SJSA1 (cell line): ENCODE measurements at regions not wholly inside any gene's neighbourhood (a gene's known extent, or its start where the extent isn't known, plus 50 kb on each side); places are given as distances from the start of the nearest gene placed in this dataset.
A peak's percentile ranks its signal among the peaks of the same experiment; 100 is the strongest.

Source experiments
- DNase-seq, 2 experiments: peaks; one replicate each; pipeline ENCODE4 v3.0.0-alpha.2; 2015 to 2020; ENCODE audit warnings: low spot score in 2 of 2, low read depth in 1 of 2
- H3K27ac ChIP-seq: fragments of 250-450 bp; sonication (Bioruptor Pico); 2 replicates; pipeline ENCODE4 v1.5.1; 2020; ENCODE audit warnings: mild to moderate bottlenecking, moderate library complexity
- H3K27me3 ChIP-seq: fragments of 250-450 bp; sonication (Bioruptor Pico); replicated peaks from 2 replicates; pipeline ENCODE4 v1.5.1; 2020; ENCODE audit warnings: mild to moderate bottlenecking, moderate library complexity
- H3K36me3 ChIP-seq: fragments of 250-450 bp; sonication (Bioruptor Pico); 2 replicates; pipeline ENCODE4 v1.5.1; 2020; ENCODE audit warnings: mild to moderate bottlenecking
- H3K4me1 ChIP-seq: fragments of 250-450 bp; sonication (Bioruptor Pico); replicated peaks from 2 replicates; pipeline ENCODE4 v1.6.1; 2021; ENCODE audit warnings: mild to moderate bottlenecking
- H3K4me3 ChIP-seq: fragments of 250-450 bp; sonication (Bioruptor Pico); 2 replicates; pipeline ENCODE4 v1.5.1; 2020; ENCODE audit warnings: mild to moderate bottlenecking
- H3K9me3 ChIP-seq: fragments of 250-450 bp; sonication (Bioruptor Pico); replicated peaks from 2 replicates; pipeline ENCODE4 v1.5.1; 2020; ENCODE audit warnings: mild to moderate bottlenecking

DNA sequence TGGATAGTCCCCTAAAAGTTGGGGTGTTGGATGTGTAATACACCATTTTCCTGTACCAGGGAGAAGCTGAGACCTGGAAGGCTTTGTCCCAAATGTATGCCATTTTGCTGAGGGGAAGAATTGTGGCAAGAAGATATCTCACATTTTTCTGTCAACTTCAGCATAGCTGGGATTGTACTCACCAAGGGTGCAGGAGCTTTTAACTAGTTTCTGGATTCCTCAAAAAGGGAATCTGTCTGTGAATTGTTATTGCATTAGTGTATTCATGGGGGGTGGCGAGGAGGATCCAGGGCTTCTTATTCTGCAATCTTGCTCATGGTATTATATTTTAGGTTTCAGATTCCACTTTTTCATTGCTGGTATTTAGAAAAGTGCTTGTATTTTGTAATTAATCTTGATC is 208.2 kb upstream of the MYOCD start:
- H3K4me3 ChIP-seq = no peak overlapping the region
- peak in 1 of 2 experiments; percentile 5 for DNase-seq
- H3K4me1 ChIP-seq = no peaks in the 10 kb centered on the region
- no peaks in the 10 kb centered on the region; the same call in 1 of the 2 replicates for H3K9me3 ChIP-seq
- H3K27me3 ChIP-seq = no peaks in the 10 kb centered on the region
- no peak overlapping the region for H3K27ac ChIP-seq
- no peaks in the 10 kb centered on the region for H3K36me3 ChIP-seq

GRCh38 chr17:12459736-12460135 is 206.0 kb upstream of the MYOCD start:
- no peaks in the 10 kb centered on the region; the same call in 1 of the 2 replicates for H3K9me3 ChIP-seq
- no peaks in the 10 kb centered on the region for H3K36me3 ChIP-seq
- no peak overlapping the region for H3K4me3 ChIP-seq
- DNase-seq = no peak
- no peaks in the 10 kb centered on the region for H3K4me1 ChIP-seq
- no peaks in the 10 kb centered on the region for H3K27me3 ChIP-seq
- no peak overlapping the region for H3K27ac ChIP-seq

DNA sequence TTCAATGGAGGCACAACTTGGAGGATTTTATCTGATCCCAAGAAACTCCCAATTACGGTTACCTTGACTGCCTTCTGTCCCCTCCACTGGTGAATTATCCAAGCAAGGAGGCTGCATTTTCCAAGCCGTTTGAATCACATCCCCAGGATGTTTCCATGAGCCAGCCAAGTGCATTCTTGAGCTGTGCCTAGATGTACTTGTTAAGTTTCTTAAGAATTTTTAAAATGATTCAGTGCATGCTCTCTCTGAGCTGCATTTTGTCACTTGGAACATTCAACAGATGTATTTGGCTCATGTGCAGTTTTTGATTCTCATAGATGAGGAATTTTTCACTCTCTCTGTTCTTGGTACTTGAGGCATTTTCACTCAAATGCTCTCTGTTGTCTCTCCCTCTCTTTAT is 202.6 kb upstream of the MYOCD start:
- Histone ChIP-seq H3K27me3 (no peaks in the 10 kb centered on the region), H3K36me3 (no peaks in the 10 kb centered on the region), H3K9me3 (no peaks in the 10 kb centered on the region), H3K27ac (no peak overlapping the region), H3K4me3 (no peak overlapping the region), H3K4me1 (no peaks in the 10 kb centered on the region)
- no peak for DNase-seq

GRCh38 chr17:12472252-12473173 is 193.2 kb upstream of the MYOCD start:
- H3K36me3 ChIP-seq = no peaks in the 10 kb centered on the region
- peaks cover 12% of the 10 kb centered on the region for H3K4me1 ChIP-seq
- H3K27ac ChIP-seq = no peak overlapping the region; the same call in 1 of the 2 replicates
- no peak overlapping the region for H3K4me3 ChIP-seq
- no peaks in the 10 kb centered on the region for H3K27me3 ChIP-seq
- peak in 1 of 2 experiments; percentile 25 for DNase-seq
- H3K9me3 ChIP-seq = no peaks in the 10 kb centered on the region

GRCh38 chr17:12478311-12478710 is 187.4 kb upstream of the MYOCD start:
- H3K27me3 ChIP-seq = no peaks in the 10 kb centered on the region
- H3K36me3 ChIP-seq = no peaks in the 10 kb centered on the region
- no peak overlapping the region for H3K27ac ChIP-seq
- peaks cover 1% of the 10 kb centered on the region for H3K4me1 ChIP-seq
- H3K4me3 ChIP-seq = no peak overlapping the region
- no peaks in the 10 kb centered on the region for H3K9me3 ChIP-seq
- DNase-seq = no peak

DNA sequence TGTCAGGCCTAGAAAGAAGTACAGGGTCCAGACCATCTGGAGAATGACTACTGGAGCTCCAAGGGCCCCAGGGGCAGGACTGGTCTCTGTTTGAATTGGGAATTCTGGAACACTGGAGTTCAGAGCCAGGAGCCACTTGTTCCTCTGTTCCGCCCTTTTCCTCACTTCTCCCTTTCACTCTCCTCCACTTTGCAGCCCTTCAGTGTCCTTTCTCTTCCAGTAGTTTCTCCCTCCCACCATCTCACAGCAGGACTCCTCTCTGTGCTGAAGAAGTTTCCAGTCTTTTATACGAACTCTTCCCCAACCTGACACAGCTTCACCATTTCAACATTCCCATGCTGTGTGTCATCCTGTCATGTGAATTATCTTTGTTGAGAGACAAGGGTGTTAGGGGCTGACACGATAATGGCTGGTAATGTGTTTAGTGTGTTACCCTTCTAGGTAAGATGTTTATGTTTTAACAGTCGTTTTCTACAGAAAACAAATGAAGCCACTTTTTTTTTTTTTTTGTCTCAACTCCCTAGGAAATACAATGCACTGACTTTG is 180.3 kb upstream of the MYOCD start:
- Histone ChIP-seq H3K36me3 (no peaks in the 10 kb centered on the region), H3K9me3 (no peaks in the 10 kb centered on the region), H3K27ac (peak overlapping the region; percentile 37), H3K4me3 (no peak overlapping the region), H3K27me3 (no peaks in the 10 kb centered on the region), H3K4me1 (peaks cover 26% of the 10 kb centered on the region)
- peak in 1 of 2 experiments; percentile 63 for DNase-seq

DNA sequence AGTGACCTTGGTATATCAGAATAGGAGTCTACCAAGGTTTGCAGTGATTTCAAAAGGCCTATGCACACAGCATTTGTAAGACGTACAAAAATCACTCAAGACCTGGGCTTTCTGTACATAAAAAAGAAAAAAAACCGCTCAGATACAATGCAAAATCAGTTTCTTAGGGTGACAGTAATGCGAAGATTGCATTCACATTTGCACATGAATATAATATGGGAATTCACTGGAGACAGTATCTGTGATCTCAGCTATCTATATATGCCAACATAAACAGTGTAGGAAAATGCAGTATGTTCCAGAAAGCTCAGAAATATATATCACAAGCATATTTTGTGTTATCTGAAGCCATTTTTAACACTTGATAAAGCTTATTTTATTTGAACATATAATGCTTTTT is 176.4 kb upstream of the MYOCD start:
- Histone ChIP-seq H3K27ac (no peak overlapping the region), H3K27me3 (no peaks in the 10 kb centered on the region), H3K36me3 (no peaks in the 10 kb centered on the region), H3K4me1 (peaks cover 17% of the 10 kb centered on the region), H3K4me3 (no peak overlapping the region), H3K9me3 (no peaks in the 10 kb centered on the region)
- DNase-seq = no peak

DNA sequence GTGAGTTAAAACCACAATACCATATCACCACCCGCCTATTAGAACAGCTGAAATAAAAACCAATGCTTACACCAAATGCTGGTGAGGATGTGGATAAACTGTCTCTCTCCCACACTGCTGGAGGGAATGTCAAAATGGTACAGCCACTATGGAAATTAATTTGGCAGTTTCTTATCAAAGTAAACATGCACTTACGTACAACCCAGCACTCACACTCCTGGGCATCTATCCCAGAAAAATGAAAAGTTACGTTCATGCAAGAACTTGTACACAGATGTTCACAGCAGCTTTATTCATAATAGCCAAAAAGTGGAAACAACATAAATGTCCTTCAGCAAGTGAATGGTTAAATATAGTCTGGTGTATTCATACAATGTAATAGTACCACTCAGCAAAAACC is 173.2 kb upstream of the MYOCD start:
- H3K27me3 ChIP-seq = no peaks in the 10 kb centered on the region
- H3K4me3 ChIP-seq = no peak overlapping the region
- no peaks in the 10 kb centered on the region for H3K9me3 ChIP-seq
- no peak for DNase-seq
- H3K36me3 ChIP-seq = no peaks in the 10 kb centered on the region
- peaks cover 9% of the 10 kb centered on the region; the same call in 1 of the 2 replicates for H3K4me1 ChIP-seq
- H3K27ac ChIP-seq = no peak overlapping the region

GRCh38 chr17:12505866-12506265 is 159.8 kb upstream of the MYOCD start:
- Histone ChIP-seq H3K27ac (no peak overlapping the region), H3K36me3 (no peaks in the 10 kb centered on the region; the same call in 1 of the 2 replicates), H3K4me1 (peaks cover 52% of the 10 kb centered on the region), H3K4me3 (no peak overlapping the region), H3K27me3 (no peaks in the 10 kb centered on the region), H3K9me3 (no peaks in the 10 kb centered on the region)
- DNase-seq = no peak

DNA sequence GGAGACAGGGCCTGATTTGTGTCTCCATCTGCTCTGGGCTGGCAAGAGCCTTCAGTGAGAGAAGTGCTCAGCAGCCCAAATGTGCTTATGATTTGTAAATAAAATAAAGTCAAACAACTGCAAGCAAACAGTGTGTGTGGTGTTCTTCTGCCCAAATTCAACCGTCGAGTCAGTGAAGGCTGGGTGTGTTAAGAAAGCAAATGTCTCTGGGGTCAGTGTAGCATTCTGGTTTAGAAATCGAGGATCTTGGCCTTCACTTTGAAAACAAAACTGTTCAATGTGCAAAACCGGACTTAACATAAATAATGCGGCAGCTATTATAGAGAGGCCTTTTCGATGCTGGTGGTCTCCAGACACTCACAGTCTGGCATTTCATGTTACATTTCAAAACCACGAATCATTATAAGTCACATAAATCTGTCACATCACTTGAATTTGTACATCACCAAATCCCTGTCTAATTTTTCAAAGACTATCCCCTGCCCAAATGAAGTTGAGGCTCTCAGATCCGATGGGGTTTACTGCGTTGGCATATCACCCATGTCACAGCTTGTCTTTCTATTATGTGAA is 158.6 kb upstream of the MYOCD start:
- DNase-seq = peak; percentile 65 to 86
- no peaks in the 10 kb centered on the region for H3K9me3 ChIP-seq
- H3K27me3 ChIP-seq = no peaks in the 10 kb centered on the region
- no peak overlapping the region for H3K4me3 ChIP-seq
- peak overlapping the region; percentile 75 for H3K27ac ChIP-seq
- H3K36me3 ChIP-seq = no peaks in the 10 kb centered on the region; the same call in 1 of the 2 replicates
- H3K4me1 ChIP-seq = peaks cover 65% of the 10 kb centered on the region

DNA sequence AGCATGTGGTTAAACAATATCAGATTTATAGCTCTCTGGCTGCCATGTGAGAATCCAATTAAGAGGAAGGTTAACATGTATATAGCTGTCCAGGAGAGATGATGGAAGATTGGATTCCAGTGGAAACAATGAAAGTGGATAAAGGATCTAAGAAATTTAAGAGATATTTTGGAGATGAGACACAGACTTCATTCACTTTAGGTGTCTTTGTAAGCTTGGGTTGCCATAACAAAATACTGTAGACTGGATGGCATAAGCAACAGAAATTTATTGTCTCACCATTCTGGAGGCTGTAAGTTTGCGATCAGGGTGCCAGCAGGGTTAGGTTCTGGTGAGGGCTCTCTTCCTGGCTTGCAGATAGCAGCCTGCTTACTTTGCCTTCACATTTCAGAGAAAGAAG is 155.9 kb upstream of the MYOCD start:
- Histone ChIP-seq H3K36me3 (no peaks in the 10 kb centered on the region; the same call in 1 of the 2 replicates), H3K9me3 (no peaks in the 10 kb centered on the region), H3K4me1 (peaks cover 74% of the 10 kb centered on the region), H3K4me3 (no peak overlapping the region), H3K27me3 (no peaks in the 10 kb centered on the region), H3K27ac (peak overlapping the region; percentile 93)
- DNase-seq = no peak

GRCh38 chr17:12510535-12510934 is 155.2 kb upstream of the MYOCD start:
- Histone ChIP-seq H3K4me3 (no peak overlapping the region), H3K27ac (peak overlapping the region; percentile 93), H3K4me1 (peaks cover 68% of the 10 kb centered on the region), H3K27me3 (no peaks in the 10 kb centered on the region), H3K9me3 (no peaks in the 10 kb centered on the region), H3K36me3 (no peaks in the 10 kb centered on the region; the same call in 1 of the 2 replicates)
- peak in 1 of 2 experiments; percentile 80 for DNase-seq

GRCh38 chr17:12512694-12513355 is 152.9 kb upstream of the MYOCD start:
- Histone ChIP-seq H3K4me1 (peaks cover 46% of the 10 kb centered on the region), H3K27ac (peak overlapping the region; percentile 93), H3K4me3 (no peak overlapping the region), H3K27me3 (no peaks in the 10 kb centered on the region), H3K9me3 (no peaks in the 10 kb centered on the region), H3K36me3 (no peaks in the 10 kb centered on the region; the same call in 1 of the 2 replicates)
- peak in 1 of 2 experiments; percentile 49 for DNase-seq
